ENCODE measurements at regions not wholly inside any gene's neighbourhood (a gene's known extent, or its start where the extent isn't known, plus 50 kb on each side); places are given as distances from the start of the nearest gene placed in this dataset.

GRCh38 chr20:54716790-54717189, 241.4 kb downstream of the DOK5 start:
- no peak overlapping the region for H3K4me3 ChIP-seq (ENCODE audit: insufficient read length, low read depth)
- no peak overlapping the region for H3K9ac ChIP-seq (ENCODE audit: insufficient read length, low read depth)
- DNase-seq (ENCODE audit: low read depth, low spot score) = no peak
- TF ChIP-seq YY1 (IDR thresholded peaks at IDR 0.05; ENCODE audit: insufficient read depth, insufficient read length) (no peak), ZNF274 (IDR thresholded peaks at IDR 0.05; ENCODE audit: low read depth, low read length) (no peak), SUZ12 (IDR thresholded peaks at IDR 0.05; ENCODE audit: extremely low read depth, insufficient read depth, insufficient read length) (no peak)
- no peaks in the 10 kb centered on the region for H3K27me3 ChIP-seq (ENCODE audit: insufficient read depth, insufficient read length)
- H3K4me1 ChIP-seq (ENCODE audit: insufficient read depth, insufficient read length) = no peaks in the 10 kb centered on the region
- H3K9me3 ChIP-seq (ENCODE audit: insufficient read depth, low read length) = no peaks in the 10 kb centered on the region
- no peaks in the 10 kb centered on the region for H3K36me3 ChIP-seq (ENCODE audit: insufficient read depth, insufficient read length, low read length)

GRCh38 chr20:54716174-54716747, 240.9 kb downstream of the DOK5 start:
- H3K36me3 ChIP-seq (ENCODE audit: insufficient read depth, insufficient read length, low read length) = no peaks in the 10 kb centered on the region
- TF ChIP-seq ZNF274 (IDR thresholded peaks at IDR 0.05; ENCODE audit: low read depth, low read length) = no peak
- no peak for TF ChIP-seq SUZ12 (IDR thresholded peaks at IDR 0.05; ENCODE audit: extremely low read depth, insufficient read depth, insufficient read length)
- TF ChIP-seq YY1 (IDR thresholded peaks at IDR 0.05; ENCODE audit: insufficient read depth, insufficient read length) = no peak
- no peaks in the 10 kb centered on the region for H3K27me3 ChIP-seq (ENCODE audit: insufficient read depth, insufficient read length)
- no peak for DNase-seq (ENCODE audit: low read depth, low spot score)
- no peaks in the 10 kb centered on the region for H3K4me1 ChIP-seq (ENCODE audit: insufficient read depth, insufficient read length)
- no peak overlapping the region for H3K4me3 ChIP-seq (ENCODE audit: insufficient read length, low read depth)
- no peaks in the 10 kb centered on the region for H3K9me3 ChIP-seq (ENCODE audit: insufficient read depth, low read length)
- H3K9ac ChIP-seq (ENCODE audit: insufficient read length, low read depth) = no peak overlapping the region

- TF ChIP-seq YY1 (IDR thresholded peaks at IDR 0.05; ENCODE audit: insufficient read depth, insufficient read length) = no peak
- no peak for TF ChIP-seq SUZ12 (IDR thresholded peaks at IDR 0.05; ENCODE audit: extremely low read depth, insufficient read depth, insufficient read length)
- no peak for TF ChIP-seq ZNF274 (IDR thresholded peaks at IDR 0.05; ENCODE audit: low read depth, low read length)
- no peak for DNase-seq (ENCODE audit: low read depth, low spot score)
These were observed 239.4 kb downstream of the DOK5 start for GRCh38 chr20:54714817-54715216.

GRCh38 chr20:54713727-54714126, 238.3 kb downstream of the DOK5 start:
- Histone ChIP-seq H3K4me1 (ENCODE audit: insufficient read depth, insufficient read length) (no peaks in the 10 kb centered on the region), H3K36me3 (ENCODE audit: insufficient read depth, insufficient read length, low read length) (no peaks in the 10 kb centered on the region), H3K27me3 (ENCODE audit: insufficient read depth, insufficient read length) (no peaks in the 10 kb centered on the region), H3K4me3 (ENCODE audit: insufficient read length, low read depth) (no peak overlapping the region), H3K9ac (ENCODE audit: insufficient read length, low read depth) (no peak overlapping the region), H3K9me3 (ENCODE audit: insufficient read depth, low read length) (no peaks in the 10 kb centered on the region)
- TF ChIP-seq SUZ12 (IDR thresholded peaks at IDR 0.05; ENCODE audit: extremely low read depth, insufficient read depth, insufficient read length) (no peak), YY1 (IDR thresholded peaks at IDR 0.05; ENCODE audit: insufficient read depth, insufficient read length) (no peak), ZNF274 (IDR thresholded peaks at IDR 0.05; ENCODE audit: low read depth, low read length) (no peak)
- DNase-seq (ENCODE audit: low read depth, low spot score) = no peak

More at GRCh38 chr20:54714817-54715216, 239.4 kb downstream of the DOK5 start:
- Histone ChIP-seq H3K27me3 (ENCODE audit: insufficient read depth, insufficient read length) (no peaks in the 10 kb centered on the region), H3K4me3 (ENCODE audit: insufficient read length, low read depth) (no peak overlapping the region), H3K4me1 (ENCODE audit: insufficient read depth, insufficient read length) (no peaks in the 10 kb centered on the region), H3K36me3 (ENCODE audit: insufficient read depth, insufficient read length, low read length) (no peaks in the 10 kb centered on the region), H3K9me3 (ENCODE audit: insufficient read depth, low read length) (no peaks in the 10 kb centered on the region), H3K9ac (ENCODE audit: insufficient read length, low read depth) (no peak overlapping the region)

- Histone ChIP-seq H3K4me3 (ENCODE audit: insufficient read length, low read depth) (no peak overlapping the region), H3K27me3 (ENCODE audit: insufficient read depth, insufficient read length) (no peaks in the 10 kb centered on the region), H3K9me3 (ENCODE audit: insufficient read depth, low read length) (no peaks in the 10 kb centered on the region), H3K9ac (ENCODE audit: insufficient read length, low read depth) (no peak overlapping the region), H3K4me1 (ENCODE audit: insufficient read depth, insufficient read length) (no peaks in the 10 kb centered on the region), H3K36me3 (ENCODE audit: insufficient read depth, insufficient read length, low read length) (no peaks in the 10 kb centered on the region)
- TF ChIP-seq YY1 (IDR thresholded peaks at IDR 0.05; ENCODE audit: insufficient read depth, insufficient read length) (no peak), SUZ12 (IDR thresholded peaks at IDR 0.05; ENCODE audit: extremely low read depth, insufficient read depth, insufficient read length) (no peak), ZNF274 (IDR thresholded peaks at IDR 0.05; ENCODE audit: low read depth, low read length) (no peak)
- no peak for DNase-seq (ENCODE audit: low read depth, low spot score)
These were observed 235.7 kb downstream of the DOK5 start for GRCh38 chr20:54711071-54711470.

- no peaks in the 10 kb centered on the region for H3K4me1 ChIP-seq (ENCODE audit: insufficient read depth, insufficient read length)
These were observed 234.9 kb downstream of the DOK5 start for GRCh38 chr20:54710341-54710740.

GRCh38 chr20:54708229-54708628, 232.8 kb downstream of the DOK5 start:
- Histone ChIP-seq H3K9me3 (ENCODE audit: insufficient read depth, low read length) (no peaks in the 10 kb centered on the region), H3K9ac (ENCODE audit: insufficient read length, low read depth) (no peak overlapping the region), H3K36me3 (ENCODE audit: insufficient read depth, insufficient read length, low read length) (no peaks in the 10 kb centered on the region), H3K27me3 (ENCODE audit: insufficient read depth, insufficient read length) (no peaks in the 10 kb centered on the region), H3K4me3 (ENCODE audit: insufficient read length, low read depth) (no peak overlapping the region), H3K4me1 (ENCODE audit: insufficient read depth, insufficient read length) (no peaks in the 10 kb centered on the region)
- TF ChIP-seq ZNF274 (IDR thresholded peaks at IDR 0.05; ENCODE audit: low read depth, low read length) (no peak), YY1 (IDR thresholded peaks at IDR 0.05; ENCODE audit: insufficient read depth, insufficient read length) (no peak), SUZ12 (IDR thresholded peaks at IDR 0.05; ENCODE audit: extremely low read depth, insufficient read depth, insufficient read length) (no peak)
- no peak for DNase-seq (ENCODE audit: low read depth, low spot score)

More at GRCh38 chr20:54710341-54710740, 234.9 kb downstream of the DOK5 start:
- Histone ChIP-seq H3K36me3 (ENCODE audit: insufficient read depth, insufficient read length, low read length) (no peaks in the 10 kb centered on the region), H3K27me3 (ENCODE audit: insufficient read depth, insufficient read length) (no peaks in the 10 kb centered on the region), H3K9me3 (ENCODE audit: insufficient read depth, low read length) (no peaks in the 10 kb centered on the region), H3K4me3 (ENCODE audit: insufficient read length, low read depth) (no peak overlapping the region), H3K9ac (ENCODE audit: insufficient read length, low read depth) (no peak overlapping the region)
- TF ChIP-seq YY1 (IDR thresholded peaks at IDR 0.05; ENCODE audit: insufficient read depth, insufficient read length) = no peak
- TF ChIP-seq SUZ12 (IDR thresholded peaks at IDR 0.05; ENCODE audit: extremely low read depth, insufficient read depth, insufficient read length) = no peak
- TF ChIP-seq ZNF274 (IDR thresholded peaks at IDR 0.05; ENCODE audit: low read depth, low read length) = no peak
- no peak for DNase-seq (ENCODE audit: low read depth, low spot score)
